HFFc6 (cell line): ENCODE measurements at regions not wholly inside any gene's neighbourhood (a gene's known extent, or its start where the extent isn't known, plus 50 kb on each side); places are given as distances from the start of the nearest gene placed in this dataset.

Experiments
- DNase-seq: peaks from one replicate; pipeline ENCODE4 v3.0.0-alpha.2; 2018
- H3K27ac Mint-ChIP-seq: 2 replicates; pipeline ENCODE4 v1.8.0; 2020; ENCODE audit warnings: mild to moderate bottlenecking, mixed read lengths
- H3K27me3 Mint-ChIP-seq: 2 replicates; pipeline ENCODE4 v1.8.0; 2021; ENCODE audit warnings: mild to moderate bottlenecking, moderate library complexity, mixed read lengths; ENCODE audit not compliant: insufficient read depth
- H3K36me3 Mint-ChIP-seq: 2 replicates; pipeline ENCODE4 v1.8.0; 2021; ENCODE audit warnings: low read depth, mixed read lengths
- H3K4me1 Mint-ChIP-seq: 2 replicates; pipeline ENCODE4 v1.8.0; 2020; ENCODE audit warnings: low read depth, mixed read lengths
- H3K4me3 Mint-ChIP-seq: 2 replicates; pipeline ENCODE4 v1.8.0; 2020; ENCODE audit warnings: mild to moderate bottlenecking, moderate library complexity, mixed read lengths
- H3K9me3 Mint-ChIP-seq: 2 replicates; pipeline ENCODE4 v1.8.0; 2020; ENCODE audit warnings: mild to moderate bottlenecking, mixed read lengths
- CTCF ChIP-seq: fragments of 200-600 bp; sonication (generic); IDR thresholded peaks from 2 replicates; pipeline ENCODE4 v1.5.0; 2021; ENCODE audit warnings: antibody characterized with exemption, mild to moderate bottlenecking

DNA sequence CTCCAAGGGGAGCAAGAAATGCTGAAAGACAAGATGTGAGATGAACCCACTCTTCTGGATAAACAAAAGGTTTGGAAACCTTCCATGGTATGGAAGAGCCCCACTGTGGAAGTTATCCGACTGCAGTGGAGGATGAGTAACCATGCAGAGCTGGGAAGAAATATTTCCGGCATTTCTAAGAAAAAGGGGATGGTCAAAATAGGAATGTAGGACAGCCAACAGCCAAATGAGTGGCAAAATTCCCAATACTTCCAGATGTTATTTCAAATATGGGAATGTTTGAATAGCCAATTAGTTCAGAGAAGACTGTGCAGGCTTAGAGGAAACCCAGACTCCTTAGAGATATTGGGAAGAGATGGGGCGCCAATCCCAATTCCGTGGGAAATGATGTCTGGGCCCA lies 246.8 kb downstream of the RAD51AP2 start:
- no peak for DNase-seq
- Mint-ChIP-seq H3K9me3 (peaks cover 46% of the 10 kb centered on the region), H3K36me3 (0 out of 2 replicates have a peak, but pooled peaks cover 6% of the 10 kb centered on the region), H3K27me3 (0 out of 2 replicates have a peak, but pooled peaks cover 2% of the 10 kb centered on the region), H3K27ac (no peak overlapping the region), H3K4me1 (no peaks in the 10 kb centered on the region), H3K4me3 (no peak overlapping the region)
- TF ChIP-seq CTCF, result no peak

GRCh38 chr2:17270894-17271293 lies 247.3 kb downstream of the RAD51AP2 start:
- Mint-ChIP-seq H3K9me3 (peaks cover 46% of the 10 kb centered on the region), H3K27me3 (0 out of 2 replicates have a peak, but pooled peaks cover 2% of the 10 kb centered on the region), H3K36me3 (0 out of 2 replicates have a peak, but pooled peaks cover 6% of the 10 kb centered on the region), H3K4me1 (no peaks in the 10 kb centered on the region), H3K27ac (no peak overlapping the region), H3K4me3 (no peak overlapping the region)
- DNase-seq, result no peak
- no peak for TF ChIP-seq CTCF

- no peaks in the 10 kb centered on the region for H3K36me3 Mint-ChIP-seq
- no peak overlapping the region for H3K27ac Mint-ChIP-seq
- no peaks in the 10 kb centered on the region; the same call in 1 of the 2 replicates for H3K27me3 Mint-ChIP-seq
- TF ChIP-seq CTCF, result no peak
- H3K4me3 Mint-ChIP-seq, result no peak overlapping the region
- DNase-seq, result no peak
- H3K9me3 Mint-ChIP-seq, result peaks cover 47% of the 10 kb centered on the region
- H3K4me1 Mint-ChIP-seq, result no peaks in the 10 kb centered on the region
Observed at GRCh38 chr2:17263570-17263968, 254.7 kb downstream of the RAD51AP2 start.

GRCh38 chr2:17262854-17263569 lies 255.2 kb downstream of the RAD51AP2 start:
- Mint-ChIP-seq H3K27ac (no peak overlapping the region), H3K9me3 (peaks cover 48% of the 10 kb centered on the region), H3K4me1 (no peaks in the 10 kb centered on the region), H3K4me3 (no peak overlapping the region), H3K36me3 (no peaks in the 10 kb centered on the region), H3K27me3 (no peaks in the 10 kb centered on the region; the same call in 1 of the 2 replicates)
- no peak for TF ChIP-seq CTCF
- DNase-seq, result no peak

- peaks cover 2% of the 10 kb centered on the region for H3K27me3 Mint-ChIP-seq
- no peak overlapping the region for H3K4me3 Mint-ChIP-seq
- no peak overlapping the region for H3K27ac Mint-ChIP-seq
- no peaks in the 10 kb centered on the region for H3K4me1 Mint-ChIP-seq
- no peak for TF ChIP-seq CTCF
- no peaks in the 10 kb centered on the region; the same call in 1 of the 2 replicates for H3K36me3 Mint-ChIP-seq
- no peak for DNase-seq
- H3K9me3 Mint-ChIP-seq, result peaks cover 56% of the 10 kb centered on the region
Observed at GRCh38 chr2:17259613-17260012, 258.6 kb downstream of the RAD51AP2 start.
